ENCODE measurements at regions not wholly inside any gene's neighbourhood (a gene's known extent, or its start where the extent isn't known, plus 50 kb on each side); places are given as distances from the start of the nearest gene placed in this dataset.

- no peak for DNase-seq
These were observed 134.5 kb upstream of the DDX18 start for GRCh38 chr2:117679952-117680351.

DNA sequence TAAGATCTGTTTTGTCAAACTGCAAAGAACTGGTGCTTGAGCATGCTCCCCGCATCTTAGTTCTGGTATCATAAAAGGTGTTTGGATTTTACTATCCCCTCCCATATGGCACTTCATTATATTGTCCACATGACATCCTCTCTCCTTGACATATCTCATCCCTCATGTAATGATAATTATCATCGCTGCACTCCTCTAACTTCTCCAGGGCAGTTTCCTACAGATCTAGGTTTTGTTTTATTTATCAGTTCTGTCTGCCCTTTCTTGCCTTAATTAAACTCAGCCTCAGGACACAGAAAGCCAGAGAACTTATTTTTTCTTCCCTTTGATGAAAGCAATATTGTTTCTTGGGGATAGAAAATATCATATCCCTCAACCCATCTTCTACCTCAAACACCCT is 129.6 kb upstream of the DDX18 start:
- DNase-seq: no peak

DNA sequence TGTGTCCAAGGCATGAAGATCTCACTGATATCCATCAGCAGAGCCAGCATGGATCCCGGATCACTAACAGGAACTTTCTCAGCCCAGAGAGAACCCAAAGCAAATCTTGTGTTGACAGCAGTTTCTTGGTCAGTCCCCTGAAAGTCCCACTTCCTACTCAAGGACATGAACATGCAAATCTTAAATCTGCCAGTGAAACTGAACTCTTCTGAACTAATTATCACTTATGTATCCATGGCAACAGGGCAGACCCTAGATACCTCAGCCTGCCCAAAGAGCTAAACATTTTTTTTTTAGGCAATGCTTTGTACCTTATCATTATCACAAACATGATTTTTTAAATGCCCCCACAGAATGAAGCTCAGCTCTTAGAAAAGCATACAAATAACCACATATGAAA is 127.8 kb upstream of the DDX18 start:
- DNase-seq: no peak

- DNase-seq: no peak
These were observed 122.9 kb upstream of the DDX18 start for GRCh38 chr2:117691595-117691994.

GRCh38 chr2:117692001-117692763 is 122.3 kb upstream of the DDX18 start:
- DNase-seq: no peak

- no peak for DNase-seq
These were observed 121.3 kb upstream of the DDX18 start for GRCh38 chr2:117693154-117693553.

- no peak for DNase-seq
These were observed 120.8 kb upstream of the DDX18 start for GRCh38 chr2:117693651-117694050.

GRCh38 chr2:117698287-117698686 is 116.2 kb upstream of the DDX18 start:
- no peak for DNase-seq

DNA sequence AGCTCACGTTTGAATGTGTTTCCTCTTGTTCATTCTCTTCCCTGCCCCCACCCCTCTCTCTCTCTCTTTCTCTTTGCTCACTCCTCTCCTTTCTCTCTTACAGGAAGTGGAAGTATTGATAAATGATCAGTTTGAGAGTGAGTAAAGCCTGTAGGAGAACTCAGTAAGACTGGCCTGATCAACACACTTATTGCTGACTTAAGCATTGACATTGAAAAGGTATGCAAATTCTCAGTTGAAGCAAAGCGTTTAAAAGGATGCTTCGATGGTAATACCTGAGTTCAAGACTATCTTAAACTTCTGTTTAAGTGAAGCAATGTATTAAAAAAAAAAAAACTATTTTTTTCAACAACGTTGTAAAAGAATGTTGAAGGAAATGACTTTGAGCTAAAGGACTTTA is 115.7 kb upstream of the DDX18 start:
- no peak for DNase-seq

- DNase-seq: no peak
These were observed 114.0 kb upstream of the DDX18 start for GRCh38 chr2:117700471-117700870.

GRCh38 chr2:117701365-117701764 is 113.1 kb upstream of the DDX18 start:
- DNase-seq: no peak

GRCh38 chr2:117702098-117702497 is 112.4 kb upstream of the DDX18 start:
- DNase-seq: no peak

DNA sequence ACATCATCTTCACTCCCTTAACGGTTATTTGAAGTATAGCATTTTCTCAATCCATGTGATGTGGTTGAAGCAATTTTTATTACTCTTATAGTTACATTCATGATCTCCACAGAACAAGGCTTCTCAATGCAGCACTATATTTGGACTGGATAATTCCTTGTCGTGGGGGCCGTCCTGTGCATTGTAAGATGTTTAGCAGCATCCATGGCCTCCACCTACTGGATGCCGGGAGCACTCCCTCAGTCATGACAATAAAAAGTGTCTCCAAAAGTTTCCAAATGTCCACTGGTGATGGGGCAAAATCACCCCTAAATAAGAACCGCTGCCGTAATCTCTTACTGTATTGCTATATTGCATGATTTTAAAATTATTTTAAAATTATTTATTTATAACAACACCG is 110.6 kb upstream of the DDX18 start:
- no peak for DNase-seq

GRCh38 chr2:117704818-117705217 is 109.7 kb upstream of the DDX18 start:
- DNase-seq: no peak

DNA sequence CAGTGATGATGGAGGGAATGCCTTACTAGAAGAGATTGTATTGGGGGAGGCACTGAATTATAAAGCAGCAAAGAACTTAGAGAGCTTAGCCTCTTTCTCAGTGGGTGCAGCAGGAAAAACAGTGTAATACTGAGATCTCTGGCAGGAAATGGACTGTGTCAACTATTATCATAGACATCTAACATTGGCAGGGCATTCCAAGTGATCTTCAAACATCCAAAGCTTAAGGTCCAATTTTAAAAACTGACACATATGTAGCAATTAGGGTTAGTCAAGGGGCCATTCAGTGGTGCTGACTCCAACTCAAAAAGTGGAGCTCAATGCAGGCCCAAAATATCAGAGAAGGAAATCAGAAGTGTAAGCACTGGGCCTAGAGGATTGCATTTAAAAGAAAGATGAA is 106.6 kb upstream of the DDX18 start:
- DNase-seq: no peak

DNA sequence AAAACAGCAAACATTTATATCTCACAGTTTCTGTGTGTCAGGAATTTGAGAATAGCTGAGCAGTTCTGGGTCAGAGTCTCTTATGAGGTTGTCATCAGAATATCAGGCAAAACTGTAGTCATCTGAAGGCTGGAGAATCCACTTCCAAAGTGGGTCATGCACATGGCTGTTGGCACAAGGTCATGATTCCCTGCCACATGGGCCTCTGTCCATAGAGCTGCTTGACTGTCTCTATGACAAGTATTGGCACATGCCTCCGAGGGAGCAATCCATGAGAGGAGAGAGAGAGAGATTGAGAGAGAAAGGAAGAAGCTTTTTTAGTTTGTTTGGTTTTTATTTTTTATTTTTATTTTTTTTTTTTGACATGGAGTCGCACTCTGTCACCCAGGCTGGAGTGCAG is 101.8 kb upstream of the DDX18 start:
- no peak for DNase-seq

GRCh38 chr2:117714110-117714509 is 100.4 kb upstream of the DDX18 start:
- no peak for DNase-seq

GRCh38 chr2:117714745-117715417 is 99.6 kb upstream of the DDX18 start:
- DNase-seq: no peak

GRCh38 chr2:117716505-117716904 is 98.0 kb upstream of the DDX18 start:
- DNase-seq: no peak

DNA sequence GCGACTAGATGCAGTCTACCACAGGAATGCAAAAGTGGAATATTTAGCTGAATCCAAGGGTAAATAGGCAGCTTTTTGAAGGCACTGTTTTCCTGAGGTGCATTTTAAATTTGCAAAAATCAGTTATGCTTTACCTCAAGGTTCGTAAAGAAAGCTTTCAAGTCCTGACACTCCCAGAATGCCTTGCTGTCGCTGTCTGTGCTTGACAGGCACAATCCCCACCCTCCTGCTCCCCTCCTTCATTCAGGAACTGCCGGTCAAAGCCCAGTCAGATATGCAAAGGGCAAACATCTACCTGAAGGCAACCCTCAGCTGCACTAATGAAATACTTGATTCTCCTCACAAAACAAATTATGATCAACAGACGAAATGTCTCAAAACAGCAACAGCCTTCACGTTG is 97.4 kb upstream of the DDX18 start:
- DNase-seq: no peak

DNA sequence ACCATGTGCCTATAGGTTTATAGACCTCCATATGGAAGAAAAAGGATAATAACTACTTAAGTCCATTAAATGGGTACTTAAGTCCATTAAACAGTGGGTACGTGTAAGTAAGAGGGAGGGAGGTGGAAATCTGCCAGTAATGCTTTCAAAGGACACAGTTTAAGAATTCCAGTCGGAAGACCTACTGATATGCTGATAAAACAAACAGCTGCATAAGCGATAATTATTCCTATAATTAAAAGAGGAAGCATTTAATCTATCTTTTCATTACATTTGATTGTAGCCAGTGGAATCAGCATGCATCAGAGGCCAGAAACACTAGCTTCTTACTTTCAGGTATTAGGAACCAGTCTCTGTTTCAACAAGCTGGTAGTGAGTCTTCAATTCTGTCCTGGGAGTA is 96.4 kb upstream of the DDX18 start:
- DNase-seq: no peak

GRCh38 chr2:117720765-117721164 is 93.7 kb upstream of the DDX18 start:
- DNase-seq: no peak

- no peak for DNase-seq
These were observed 91.0 kb upstream of the DDX18 start for GRCh38 chr2:117723483-117723882.

DNA sequence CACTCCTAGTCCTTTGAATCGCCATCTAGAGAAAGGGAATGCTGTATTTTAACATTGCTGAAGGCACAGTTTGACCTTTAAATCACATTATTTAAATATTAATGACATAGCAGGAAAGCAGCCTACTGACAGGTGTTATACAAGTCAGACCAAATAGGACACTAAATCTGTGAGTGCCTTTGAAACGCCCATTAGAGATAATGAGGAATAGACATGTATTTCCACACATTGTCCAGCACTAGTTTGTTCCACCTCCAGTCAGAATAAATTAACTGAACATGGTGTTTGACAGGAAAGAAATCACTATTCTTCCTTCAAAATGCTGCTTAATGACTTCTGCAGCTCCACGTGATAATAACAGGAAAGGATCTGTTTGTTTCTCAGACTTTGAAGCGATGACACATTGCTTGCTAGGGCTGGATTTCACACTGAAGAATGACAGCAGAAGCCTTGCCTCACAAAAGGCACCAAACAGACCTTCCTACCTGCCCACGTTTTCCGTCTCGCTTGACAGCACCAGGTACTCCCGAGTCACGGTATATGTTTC is 90.5 kb upstream of the DDX18 start:
- no peak for DNase-seq

- no peak for DNase-seq
These were observed 87.7 kb upstream of the DDX18 start for GRCh38 chr2:117726747-117727146.

Measured in Kasumi-1 (cell line).